ENCODE measurements at regions not wholly inside any gene's neighbourhood (a gene's known extent, or its start where the extent isn't known, plus 50 kb on each side); places are given as distances from the start of the nearest gene placed in this dataset.

DNA sequence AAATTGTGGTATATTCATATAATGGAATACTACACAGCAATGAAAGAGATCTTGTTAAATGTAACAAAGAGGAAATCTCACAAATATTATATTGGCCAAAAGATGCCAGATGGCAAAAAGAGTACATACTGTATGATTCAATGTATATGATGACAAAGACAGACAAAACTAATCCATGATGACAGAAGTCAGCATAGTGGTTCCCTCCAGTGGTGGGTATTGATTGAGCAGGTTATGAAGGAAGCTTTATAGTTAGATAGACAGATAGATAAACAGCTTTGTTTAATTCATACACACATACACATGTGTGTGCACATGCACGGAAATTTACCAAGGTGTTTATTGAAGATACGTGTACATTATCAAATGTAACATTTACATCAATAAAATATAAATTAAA, 74.4 kb upstream of the SMIM36 start:
- TF ChIP-seq, protein P1, sequence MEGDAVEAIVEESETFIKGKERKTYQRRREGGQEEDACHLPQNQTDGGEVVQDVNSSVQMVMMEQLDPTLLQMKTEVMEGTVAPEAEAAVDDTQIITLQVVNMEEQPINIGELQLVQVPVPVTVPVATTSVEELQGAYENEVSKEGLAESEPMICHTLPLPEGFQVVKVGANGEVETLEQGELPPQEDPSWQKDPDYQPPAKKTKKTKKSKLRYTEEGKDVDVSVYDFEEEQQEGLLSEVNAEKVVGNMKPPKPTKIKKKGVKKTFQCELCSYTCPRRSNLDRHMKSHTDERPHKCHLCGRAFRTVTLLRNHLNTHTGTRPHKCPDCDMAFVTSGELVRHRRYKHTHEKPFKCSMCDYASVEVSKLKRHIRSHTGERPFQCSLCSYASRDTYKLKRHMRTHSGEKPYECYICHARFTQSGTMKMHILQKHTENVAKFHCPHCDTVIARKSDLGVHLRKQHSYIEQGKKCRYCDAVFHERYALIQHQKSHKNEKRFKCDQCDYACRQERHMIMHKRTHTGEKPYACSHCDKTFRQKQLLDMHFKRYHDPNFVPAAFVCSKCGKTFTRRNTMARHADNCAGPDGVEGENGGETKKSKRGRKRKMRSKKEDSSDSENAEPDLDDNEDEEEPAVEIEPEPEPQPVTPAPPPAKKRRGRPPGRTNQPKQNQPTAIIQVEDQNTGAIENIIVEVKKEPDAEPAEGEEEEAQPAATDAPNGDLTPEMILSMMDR (IDR thresholded peaks at IDR 0.05), result no peak
- H3K4me1 Mint-ChIP-seq (ENCODE audit: unreplicated experiment), result no peaks in the 10 kb centered on the region
- no peaks in the 10 kb centered on the region for H3K27me3 Mint-ChIP-seq (ENCODE audit: unreplicated experiment)
- no peak for DNase-seq (ENCODE audit: extremely low spot score, unreplicated experiment)
- no peaks in the 10 kb centered on the region for H3K36me3 Mint-ChIP-seq (ENCODE audit: unreplicated experiment)
- no peak overlapping the region for H3K4me3 Mint-ChIP-seq (ENCODE audit: unreplicated experiment)
- H3K27ac Mint-ChIP-seq (ENCODE audit: unreplicated experiment), result no peak overlapping the region
- H3K9me3 Mint-ChIP-seq (ENCODE audit: unreplicated experiment), result no peaks in the 10 kb centered on the region

DNA sequence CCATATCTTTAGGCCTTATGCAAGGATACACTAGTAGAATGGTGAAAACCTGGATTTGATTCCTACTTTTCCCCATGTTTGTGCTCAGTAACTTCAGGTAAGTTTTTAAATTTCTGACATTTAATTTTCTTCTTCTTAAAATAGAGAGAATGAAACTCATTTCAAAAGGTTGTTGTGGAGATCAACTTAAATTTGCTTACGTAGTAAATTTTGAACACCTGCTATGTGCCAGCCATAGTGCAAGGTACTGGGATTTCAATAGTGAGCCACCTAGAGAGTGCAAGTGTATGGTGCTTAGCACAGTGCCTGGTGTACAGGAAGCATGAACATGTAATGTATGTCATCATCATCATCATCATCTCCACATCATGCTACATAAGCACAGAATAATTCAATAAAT, 73.6 kb upstream of the SMIM36 start:
- Mint-ChIP-seq H3K4me1 (ENCODE audit: unreplicated experiment) (no peaks in the 10 kb centered on the region), H3K36me3 (ENCODE audit: unreplicated experiment) (no peaks in the 10 kb centered on the region), H3K9me3 (ENCODE audit: unreplicated experiment) (no peaks in the 10 kb centered on the region), H3K27ac (ENCODE audit: unreplicated experiment) (no peak overlapping the region), H3K4me3 (ENCODE audit: unreplicated experiment) (no peak overlapping the region), H3K27me3 (ENCODE audit: unreplicated experiment) (no peaks in the 10 kb centered on the region)
- no peak for DNase-seq (ENCODE audit: extremely low spot score, unreplicated experiment)
- TF ChIP-seq, protein P1 (IDR thresholded peaks at IDR 0.05), result no peak

DNA sequence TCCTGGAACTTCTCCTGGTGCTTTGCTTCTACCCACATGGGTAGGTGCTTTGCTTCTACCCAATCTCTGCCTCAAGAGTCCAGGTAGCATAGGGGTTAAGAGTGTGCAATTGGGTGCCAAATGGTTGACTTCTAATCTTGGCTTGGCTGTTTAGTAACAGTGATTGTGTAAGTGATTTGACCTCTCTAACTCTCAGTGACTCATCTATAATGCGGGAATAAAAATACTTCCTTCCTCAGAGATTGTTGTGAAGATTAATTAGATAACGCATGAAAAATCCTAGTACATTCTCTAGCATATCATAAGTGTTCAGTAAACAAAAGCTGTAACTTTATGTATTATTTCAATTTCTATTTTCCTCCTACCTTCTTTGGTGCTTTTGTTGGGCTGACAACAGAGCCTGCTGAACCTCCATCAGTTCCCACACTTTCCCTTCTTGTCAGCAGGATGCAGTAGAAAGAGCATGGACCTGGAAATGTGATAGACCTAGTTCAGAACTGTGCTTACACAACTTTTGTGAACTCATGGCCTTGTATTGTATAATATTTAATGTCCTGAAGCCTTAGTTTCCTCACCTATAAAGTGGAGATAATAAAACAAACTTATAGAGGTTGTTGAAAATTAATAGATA, 72.9 kb upstream of the SMIM36 start:
- no peaks in the 10 kb centered on the region for H3K4me1 Mint-ChIP-seq (ENCODE audit: unreplicated experiment)

DNA sequence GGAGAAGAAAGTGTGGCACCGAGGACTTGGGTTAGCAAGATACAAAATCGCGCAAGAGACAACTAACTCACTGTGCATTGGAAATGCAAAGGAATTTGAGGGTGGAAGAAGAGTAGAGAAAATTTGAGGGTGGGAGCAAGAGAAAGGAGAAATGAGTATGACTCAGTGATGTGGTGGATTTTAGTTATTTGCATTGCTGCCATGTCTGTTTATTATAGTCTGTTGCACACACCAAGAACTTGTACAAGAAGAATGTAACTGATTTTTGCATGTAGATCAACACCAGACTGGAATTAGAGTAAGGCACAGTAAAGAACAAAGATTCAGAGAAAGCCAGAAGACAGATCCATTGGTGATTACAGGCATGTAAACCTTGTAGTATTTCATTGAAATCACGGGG, 71.6 kb upstream of the SMIM36 start:
- H3K36me3 Mint-ChIP-seq (ENCODE audit: unreplicated experiment), result no peaks in the 10 kb centered on the region
- H3K27me3 Mint-ChIP-seq (ENCODE audit: unreplicated experiment), result no peaks in the 10 kb centered on the region
- DNase-seq (ENCODE audit: extremely low spot score, unreplicated experiment), result no peak
- no peak overlapping the region for H3K4me3 Mint-ChIP-seq (ENCODE audit: unreplicated experiment)
- TF ChIP-seq, protein P1 (IDR thresholded peaks at IDR 0.05), result no peak
- no peaks in the 10 kb centered on the region for H3K4me1 Mint-ChIP-seq (ENCODE audit: unreplicated experiment)
- H3K9me3 Mint-ChIP-seq (ENCODE audit: unreplicated experiment), result no peaks in the 10 kb centered on the region
- no peak overlapping the region for H3K27ac Mint-ChIP-seq (ENCODE audit: unreplicated experiment)

More for the DNA sequence above, 72.9 kb upstream of the SMIM36 start:
- TF ChIP-seq, protein P1 (IDR thresholded peaks at IDR 0.05), result no peak
- Mint-ChIP-seq H3K9me3 (ENCODE audit: unreplicated experiment) (no peaks in the 10 kb centered on the region), H3K36me3 (ENCODE audit: unreplicated experiment) (no peaks in the 10 kb centered on the region), H3K27ac (ENCODE audit: unreplicated experiment) (no peak overlapping the region), H3K27me3 (ENCODE audit: unreplicated experiment) (no peaks in the 10 kb centered on the region), H3K4me3 (ENCODE audit: unreplicated experiment) (no peak overlapping the region)
- DNase-seq (ENCODE audit: extremely low spot score, unreplicated experiment), result no peak

DNA sequence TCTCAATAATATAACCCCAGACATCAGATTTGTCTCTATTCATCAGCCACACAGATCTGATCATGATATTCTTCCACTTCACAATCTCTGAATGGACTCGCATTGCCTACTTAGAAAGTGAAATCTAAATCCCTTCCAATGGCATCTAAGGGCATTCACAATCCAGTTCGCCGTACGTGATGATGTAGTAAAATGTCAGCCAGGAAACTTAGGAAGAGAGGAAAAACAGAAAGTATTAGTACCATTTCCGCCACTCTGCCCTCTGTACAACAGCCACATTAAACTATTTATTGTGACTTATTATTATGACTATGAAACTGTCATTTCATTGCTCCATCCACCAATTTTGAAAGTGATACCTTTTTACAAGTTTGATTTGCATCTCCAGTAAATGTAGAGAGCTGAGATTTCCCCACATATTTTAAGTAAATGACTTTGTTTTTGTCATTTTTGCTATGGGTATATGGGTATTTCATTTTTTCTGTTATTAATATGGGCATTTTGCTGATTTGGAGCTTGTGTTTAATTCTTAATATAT, 69.4 kb upstream of the SMIM36 start:
- no peak for DNase-seq (ENCODE audit: extremely low spot score, unreplicated experiment)
- TF ChIP-seq, protein P1 (IDR thresholded peaks at IDR 0.05), result no peak
- H3K4me1 Mint-ChIP-seq (ENCODE audit: unreplicated experiment), result no peaks in the 10 kb centered on the region
- no peak overlapping the region for H3K27ac Mint-ChIP-seq (ENCODE audit: unreplicated experiment)
- H3K36me3 Mint-ChIP-seq (ENCODE audit: unreplicated experiment), result no peaks in the 10 kb centered on the region
- no peaks in the 10 kb centered on the region for H3K9me3 Mint-ChIP-seq (ENCODE audit: unreplicated experiment)
- H3K4me3 Mint-ChIP-seq (ENCODE audit: unreplicated experiment), result no peak overlapping the region
- H3K27me3 Mint-ChIP-seq (ENCODE audit: unreplicated experiment), result no peaks in the 10 kb centered on the region
